HEK293 (cell line): ENCODE measurements at regions not wholly inside any gene's neighbourhood (a gene's known extent, or its start where the extent isn't known, plus 50 kb on each side); places are given as distances from the start of the nearest gene placed in this dataset.

Source experiments
- CTCF ChIA-PET: fragments of 350-600 bp; formaldehyde crosslinking; extraction: SDS; loops from one replicate; lab custom pipeline; 2021; ENCODE audit warnings: antibody characterized with exemption; lab: Yijun Ruan, JAX
- POLR2A ChIA-PET: fragments of 300-600 bp; formaldehyde crosslinking; extraction: SDS; loops from one replicate; lab custom pipeline; 2020; ENCODE audit warnings: antibody characterized with exemption, inconsistent platforms; lab: Yijun Ruan, JAX
- H3K27ac ChIP-seq: fragments of 200-500 bp; sonication (Bioruptor generic); 2 replicates; pipeline ENCODE4 v1.5.1; 2014; ENCODE audit warnings: low read depth, low read length, control low read depth, inconsistent platforms; ENCODE audit errors: extremely low read depth
- H3K36me3 ChIP-seq, 2 experiments: fragments of 200-500 bp in 1 of 2; sonication (Bioruptor generic) in 1 of 2; 1 replicate in 1 of 2; 2 replicates in 1 of 2; pipeline ENCODE4 v1.5.1; 2014 to 2017; ENCODE audit warnings: inconsistent platforms in 2 of 2, low read length in 2 of 2; ENCODE audit not compliant: control insufficient read depth in 2 of 2, insufficient read depth in 1 of 2
- H3K4me1 ChIP-seq: fragments of 200-500 bp; sonication (Bioruptor generic); 2 replicates; pipeline ENCODE4 v1.5.1; 2014; ENCODE audit warnings: mild to moderate bottlenecking, low read length, inconsistent platforms; ENCODE audit not compliant: control insufficient read depth, insufficient read depth
- H3K4me3 ChIP-seq: 2 replicates; pipeline ENCODE4 v1.5.1; 2011; ENCODE audit warnings: low read depth, mild to moderate bottlenecking, control low read depth, low read length, moderate library complexity
- H3K9me3 ChIP-seq: fragments of 200-500 bp; sonication (Bioruptor generic); 2 replicates; pipeline ENCODE4 v1.5.1; 2014; ENCODE audit warnings: low read depth, low read length, inconsistent platforms; ENCODE audit not compliant: control insufficient read depth, insufficient read depth
- CTCF ChIP-seq: fragments of 450-650 bp; formaldehyde crosslinking; IDR thresholded peaks from 2 replicates; pipeline ENCODE4 v1.5.1; 2016; ENCODE audit warnings: missing biosample characterization, missing genetic modification characterization
- HOXC10 ChIP-seq: sonication (generic); formaldehyde crosslinking; IDR thresholded peaks from 2 replicates; pipeline ENCODE4 v1.8.1; 2023; ENCODE audit warnings: mild to moderate bottlenecking, missing genetic modification reagents
- SP2 ChIP-seq: fragments of 450-650 bp; formaldehyde crosslinking; IDR thresholded peaks from 2 replicates; pipeline ENCODE4 v1.5.1; 2016; ENCODE audit warnings: missing biosample characterization, missing genetic modification characterization
- ZBTB26 ChIP-seq: fragments of 450-650 bp; formaldehyde crosslinking; optimal IDR thresholded peaks from 2 replicates; pipeline ENCODE3; 2016; ENCODE audit warnings: missing biosample characterization, mild to moderate bottlenecking, missing genetic modification characterization
- ZBTB8A ChIP-seq: fragments of 450-650 bp; formaldehyde crosslinking; IDR thresholded peaks from 2 replicates; pipeline ENCODE4 v1.5.1; 2016; ENCODE audit warnings: missing biosample characterization, missing genetic modification characterization
- ZFP37 ChIP-seq: fragments of 450-650 bp; formaldehyde crosslinking; IDR thresholded peaks from 2 replicates; pipeline ENCODE4 v1.5.1; 2016; ENCODE audit warnings: missing biosample characterization, missing genetic modification characterization
- ZNF155 ChIP-seq: fragments of 450-650 bp; formaldehyde crosslinking; IDR thresholded peaks from 2 replicates; pipeline ENCODE4 v1.5.1; 2016; ENCODE audit warnings: missing biosample characterization, missing genetic modification characterization
- ZNF169 ChIP-seq: fragments of 450-650 bp; formaldehyde crosslinking; IDR thresholded peaks from 2 replicates; pipeline ENCODE4 v1.5.1; 2016; ENCODE audit warnings: missing biosample characterization, missing genetic modification characterization
- ZNF266 ChIP-seq: fragments of 450-650 bp; formaldehyde crosslinking; IDR thresholded peaks from 2 replicates; pipeline ENCODE4 v1.5.1; 2016; ENCODE audit warnings: missing biosample characterization, missing genetic modification characterization, low read depth
- ZNF274 ChIP-seq, 2 experiments: fragments of 200-500 bp in 1 of 2; fragments of 450-650 bp in 1 of 2; sonication (Bioruptor generic) in 1 of 2; formaldehyde crosslinking in 1 of 2; IDR thresholded peaks; 2 replicates each; pipeline versions ENCODE4 v1.5.1 to v1.6.1; 2014 to 2016; ENCODE audit warnings: borderline replicate concordance in 1 of 2, inconsistent platforms in 1 of 2, low read length in 1 of 2, missing biosample characterization in 1 of 2, missing genetic modification characterization in 1 of 2
- ZNF366 ChIP-seq: fragments of 450-650 bp; formaldehyde crosslinking; conservative IDR thresholded peaks from 2 replicates; pipeline ENCODE4 v1.5.1; 2016; ENCODE audit warnings: missing biosample characterization, missing genetic modification characterization
- ZNF645 ChIP-seq: fragments of 450-650 bp; formaldehyde crosslinking; IDR thresholded peaks from 2 replicates; pipeline ENCODE4; 2016; ENCODE audit warnings: missing biosample characterization, missing genetic modification characterization
- ZNF654 ChIP-seq: fragments of 450-650 bp; formaldehyde crosslinking; IDR thresholded peaks from 2 replicates; pipeline ENCODE4 v1.5.1; 2016; ENCODE audit warnings: low read depth, missing biosample characterization, missing genetic modification characterization
- ZNF692 ChIP-seq: fragments of 450-650 bp; formaldehyde crosslinking; IDR thresholded peaks from 2 replicates; pipeline ENCODE4 v1.5.1; 2016; ENCODE audit warnings: missing biosample characterization, missing genetic modification characterization
- ZNF776 ChIP-seq: fragments of 450-650 bp; formaldehyde crosslinking; IDR thresholded peaks from 2 replicates; pipeline ENCODE4 v1.5.0; 2017; ENCODE audit warnings: missing biosample characterization, missing genetic modification characterization, borderline replicate concordance
- ZNF777 ChIP-seq: fragments of 450-650 bp; formaldehyde crosslinking; IDR thresholded peaks from 2 replicates; pipeline ENCODE4 v1.5.1; 2017; ENCODE audit warnings: missing biosample characterization, missing genetic modification characterization, borderline replicate concordance

GRCh38 chr10:44306762-44307161, 78.1 kb downstream of the CXCL12 start:
- Histone ChIP-seq H3K4me3 (no peak overlapping the region), H3K4me1 (peaks cover under 1% of the 10 kb centered on the region; the same call in 1 of the 2 replicates), H3K27ac (no peak overlapping the region), H3K9me3 (no peaks in the 10 kb centered on the region), H3K36me3 (no peaks in the 10 kb centered on the region)
- TF ChIP-seq CTCF (tag by site-specific recombination), result 0 out of 2 replicates have a peak, but pooled peaks have one; percentile 18
- no peak for TF ChIP-seq ZBTB26 (tag by site-specific recombination)
- TF ChIP-seq ZNF654 (tag by site-specific recombination), result peak; percentile 46
- no peak for TF ChIP-seq ZNF274 (IDR thresholded peaks at IDR 0.05; ENCODE audit: low read length)
- TF ChIP-seq ZNF274 (tag by site-specific recombination; IDR thresholded peaks at IDR 0.05; ENCODE audit: borderline replicate concordance), result no peak
- no peak for TF ChIP-seq ZNF266 (tag by site-specific recombination)
- TF ChIP-seq SP2 (tag by site-specific recombination), result no peak
- TF ChIP-seq ZBTB8A (tag by site-specific recombination), result peak; percentile 46; the same call in 1 of the 2 replicates
- TF ChIP-seq ZNF776 (tag by site-specific recombination), result no peak
- TF ChIP-seq ZFP37 (tag by site-specific recombination), result no peak
- ChIA-PET CTCF (interaction anchor here (0.6 to 1.2 kb wide), 4 partner anchors 76 to 617 kb away, joined by 3 read pairs; no protein-coding TSS in a partner anchor), POLR2A (no interaction called here)

GRCh38 chr10:44306147-44306710, 78.7 kb downstream of the CXCL12 start:
- POLR2A ChIA-PET, result no interaction called here
- H3K27ac ChIP-seq, result no peak overlapping the region
- H3K4me1 ChIP-seq, result peaks cover 6% of the 10 kb centered on the region
- H3K4me3 ChIP-seq, result no peak overlapping the region
- TF ChIP-seq ZNF645 (tag by site-specific recombination) (no peak), HOXC10 (no peak), ZNF692 (tag by site-specific recombination) (no peak), ZNF777 (tag by site-specific recombination) (no peak), ZNF366 (tag by site-specific recombination) (no peak), ZNF155 (no peak), ZNF169 (tag by site-specific recombination) (no peak)
- TF ChIP-seq, all 188 proteins: peak for 0
- CTCF ChIA-PET, result interaction anchor here (0.6 to 1.2 kb wide), 5 partner anchors 77 to 616 kb away, joined by 3 to 4 read pairs (median 3); no protein-coding TSS in a partner anchor
- H3K36me3 ChIP-seq, result no peaks in the 10 kb centered on the region
- no peaks in the 10 kb centered on the region for H3K9me3 ChIP-seq
